Esophagus muscularis mucosa (tissue), 3 donors: ENCODE measurements at regions not wholly inside any gene's neighbourhood (a gene's known extent, or its start where the extent isn't known, plus 50 kb on each side); places are given as distances from the start of the nearest gene placed in this dataset.

Experiments
- CTCF ChIP-seq, 3 experiments: fragments of 200-600 bp in 2 of 3; fragments of 450-650 bp in 1 of 3; sonication (generic) in 2 of 3; IDR thresholded peaks; one replicate each; pipeline ENCODE4 v1.5.1; 2017 to 2019; ENCODE audit warnings: antibody characterized with exemption in 3 of 3, mild to moderate bottlenecking in 2 of 3, moderate library complexity in 1 of 3
- POLR2A ChIP-seq: fragments of 450-650 bp; IDR thresholded peaks from one replicate; pipeline ENCODE4 v1.6.1; 2017; ENCODE audit warnings: antibody characterized with exemption, moderate library complexity, mild to moderate bottlenecking, low read depth
- POLR2AphosphoS5 ChIP-seq, 2 donors: sonication (generic); formaldehyde crosslinking; IDR thresholded peaks; one replicate each; pipeline ENCODE4 v1.6.1; 2017; ENCODE audit warnings: antibody characterized with exemption in 2 of 2

GRCh38 chr12:115672086-115672485 is 605.4 kb downstream of the MED13L start:
- no peak for TF ChIP-seq CTCF (IDR thresholded peaks at IDR 0.05)
- no peak for TF ChIP-seq POLR2A
- no peak for TF ChIP-seq POLR2AphosphoS5 (IDR thresholded peaks at IDR 0.05)
